SK-N-MC (cell line): ENCODE measurements at regions not wholly inside any gene's neighbourhood (a gene's known extent, or its start where the extent isn't known, plus 50 kb on each side); places are given as distances from the start of the nearest gene placed in this dataset.

Experiments used
- EZH2 ChIP-seq: fragments of 200-600 bp; sonication (generic); IDR thresholded peaks from one replicate; pipeline ENCODE4 v1.6.1; 2017; ENCODE audit warnings: antibody characterized with exemption
- FOXP2 ChIP-seq: optimal IDR thresholded peaks from 2 replicates; pipeline ENCODE3; 2011; ENCODE audit warnings: mild to moderate bottlenecking, moderate library complexity; ENCODE audit not compliant: insufficient read depth; ENCODE audit errors: extremely low read length, control extremely low read depth
- POLR2AphosphoS5 ChIP-seq: IDR thresholded peaks from 2 replicates; pipeline ENCODE4 v1.6.1; 2012; ENCODE audit warnings: mild to moderate bottlenecking, low read depth, low read length, borderline replicate concordance

DNA sequence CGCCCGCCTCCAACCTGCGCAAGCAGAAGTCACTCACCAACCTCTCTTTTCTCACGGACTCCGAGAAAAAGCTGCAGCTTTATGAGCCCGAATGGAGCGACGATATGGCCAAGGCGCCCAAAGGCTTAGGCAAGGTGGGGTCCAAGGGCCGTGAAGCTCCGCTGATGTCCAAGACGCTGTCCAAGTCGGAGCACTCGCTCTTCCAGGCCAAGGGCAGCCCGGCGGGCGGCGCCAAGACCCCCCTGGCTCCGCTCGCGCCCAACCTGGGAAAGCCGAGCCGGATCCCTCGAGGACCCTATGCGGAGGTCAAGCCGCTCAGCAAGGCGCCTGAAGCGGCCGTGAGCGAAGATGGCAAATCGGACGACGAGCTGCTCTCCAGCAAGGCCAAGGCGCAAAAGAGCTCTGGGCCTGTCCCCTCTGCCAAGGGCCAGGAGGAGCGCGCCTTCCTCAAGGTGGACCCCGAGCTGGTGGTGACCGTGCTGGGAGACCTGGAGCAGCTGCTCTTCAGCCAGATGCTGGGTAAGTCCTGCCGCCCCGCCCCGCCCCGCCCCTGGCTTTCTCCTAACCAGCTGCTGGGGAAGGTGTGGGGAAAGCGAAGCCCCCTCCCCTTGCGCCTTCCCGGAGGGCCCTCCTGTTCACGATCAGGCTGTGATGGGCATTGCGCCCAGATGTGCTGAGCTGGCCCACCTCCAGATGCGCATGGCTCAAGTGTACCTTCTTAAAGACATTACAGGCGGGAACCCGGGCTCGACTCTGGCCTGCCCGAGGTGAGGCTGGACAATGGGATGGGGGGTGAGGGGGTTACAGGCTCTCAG, 110.2 kb downstream of the NAV1 start:
- TF ChIP-seq EZH2 (no peak), POLR2AphosphoS5 (no peak), FOXP2 (no peak)
